Stimulated activated CD4-positive, alpha-beta T cell treated with anti-CD3 and anti-CD28 coated beads, Interleukin-1b, Interleukin-23, amount 100 ng/mL, for 1 hour (primary cell): ENCODE measurements at regions not wholly inside any gene's neighbourhood (a gene's known extent, or its start where the extent isn't known, plus 50 kb on each side); places are given as distances from the start of the nearest gene placed in this dataset.
"Not testable (repeated sequence)": the region's sequence is repeated elsewhere in the genome, so short reads cannot be mapped to it uniquely, and the experiment has no call there.

Source experiments
- DNase-seq, 2 donors: peaks; one replicate each; pipeline ENCODE4 v3.0.0-alpha.2; 2020; ENCODE audit warnings: low read depth in 2 of 2

- no peak for DNase-seq
Observed at GRCh38 chr1:58968360-58968952, 184.6 kb upstream of the JUN start.

- DNase-seq = not testable (repeated sequence)
Observed at GRCh38 chr1:58969176-58969575, 185.3 kb upstream of the JUN start.

DNA sequence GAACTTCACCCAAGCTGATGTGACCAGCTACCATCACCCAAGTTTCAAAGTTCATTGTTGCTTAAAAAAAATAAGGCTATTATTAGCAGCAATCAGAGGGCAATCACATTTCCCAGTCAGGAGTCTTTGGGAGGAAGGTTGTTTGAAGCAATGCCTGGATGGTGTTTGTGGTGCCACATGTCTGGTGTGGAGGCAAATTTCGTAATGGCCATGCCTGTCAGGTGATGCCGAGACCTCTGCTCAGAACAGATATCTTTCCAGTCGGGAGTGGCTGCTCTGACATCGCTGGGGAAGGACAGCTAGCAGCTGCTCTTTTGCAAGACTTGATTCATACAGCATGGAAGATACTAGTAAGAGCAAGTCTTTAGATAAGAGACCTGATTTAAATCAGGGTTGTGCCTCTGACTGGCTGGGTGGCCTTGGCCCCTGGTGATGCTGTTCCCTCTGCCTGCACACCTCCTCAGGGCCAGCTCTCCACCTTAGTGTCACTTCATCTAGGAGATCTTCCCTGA lies 187.8 kb upstream of the JUN start:
- DNase-seq = no peak

DNA sequence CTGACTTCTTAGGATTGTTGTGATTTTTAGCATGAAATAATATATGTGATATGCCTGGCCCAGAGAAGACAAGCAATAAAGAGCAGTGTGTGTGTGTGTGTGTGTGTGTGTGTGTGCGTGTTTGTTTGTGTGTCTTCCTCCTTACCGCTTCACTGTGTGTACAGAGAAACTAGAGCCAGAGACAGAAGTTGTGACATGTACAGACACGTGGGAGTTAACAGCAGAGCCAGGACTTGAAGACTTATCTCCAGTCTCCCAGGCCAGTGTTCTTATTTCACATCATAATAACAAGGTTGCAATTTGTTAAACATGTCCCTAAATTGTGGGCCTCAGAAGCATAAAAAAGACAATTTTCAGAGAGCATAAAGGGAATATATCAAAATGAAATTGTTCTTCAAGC lies 192.0 kb upstream of the JUN start:
- no peak for DNase-seq

DNA sequence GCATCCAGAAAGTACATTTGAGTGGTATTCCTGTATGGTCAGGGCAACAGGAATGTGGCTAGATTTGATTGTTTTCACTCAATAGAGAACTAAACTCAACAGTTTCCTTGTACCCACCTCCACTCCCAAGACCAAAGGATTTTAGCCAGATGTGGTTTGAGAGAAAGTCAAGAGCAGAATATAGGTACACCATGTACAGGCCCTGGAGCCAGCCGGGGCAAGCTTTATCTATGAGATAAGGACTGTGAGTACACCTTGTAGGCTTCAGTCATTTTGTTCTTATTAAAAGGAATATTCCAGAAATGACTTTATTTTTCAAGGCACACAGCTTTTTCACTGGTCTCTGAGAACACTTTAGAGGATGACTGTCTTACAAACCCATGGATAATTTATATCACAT lies 192.4 kb upstream of the JUN start:
- DNase-seq = no peak

- no peak for DNase-seq
Observed at GRCh38 chr1:58977598-58977997, 193.8 kb upstream of the JUN start.

DNA sequence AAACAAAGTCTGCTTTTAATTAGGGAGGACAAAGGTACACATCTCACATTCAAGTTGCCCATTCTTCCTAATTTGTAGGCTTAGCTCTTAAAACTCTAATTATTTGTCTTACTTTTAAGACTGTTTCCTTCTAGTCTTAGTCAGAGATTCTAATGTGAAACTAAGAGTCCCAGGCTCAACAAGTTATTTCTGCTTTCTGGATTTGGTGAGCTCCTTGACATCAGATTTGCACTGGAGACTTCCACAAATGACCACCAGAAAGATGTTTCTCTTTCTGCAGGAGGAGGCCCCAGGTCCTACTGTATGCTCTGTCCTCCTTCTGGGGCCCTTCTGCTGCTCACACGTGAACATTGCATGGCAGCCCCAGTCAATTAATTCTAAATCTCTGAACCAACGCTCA lies 194.2 kb upstream of the JUN start:
- DNase-seq = no peak

- no peak for DNase-seq
Observed at GRCh38 chr1:58979086-58979485, 195.2 kb upstream of the JUN start.

DNA sequence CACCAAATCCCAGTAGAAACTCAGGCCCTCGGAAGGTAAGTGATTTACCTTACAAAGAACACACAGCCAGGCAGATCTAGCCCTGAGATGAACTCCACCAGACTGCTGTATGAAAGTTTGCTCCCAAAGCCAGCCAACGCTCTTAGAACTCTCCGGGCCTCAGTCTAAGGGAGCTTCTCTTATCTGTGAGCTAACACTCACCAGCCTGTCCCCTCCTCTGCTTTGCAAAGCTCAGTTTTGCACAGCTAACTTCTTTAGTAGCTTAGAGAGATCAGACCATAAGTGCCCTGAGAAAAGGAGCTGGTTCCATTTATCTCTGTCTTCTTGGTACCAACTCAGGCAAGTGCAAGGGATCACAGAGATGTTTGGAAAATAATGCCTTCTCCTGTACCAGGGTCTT lies 195.8 kb upstream of the JUN start:
- no peak for DNase-seq

- DNase-seq = no peak
Observed at GRCh38 chr1:58981392-58981791, 197.5 kb upstream of the JUN start.

DNA sequence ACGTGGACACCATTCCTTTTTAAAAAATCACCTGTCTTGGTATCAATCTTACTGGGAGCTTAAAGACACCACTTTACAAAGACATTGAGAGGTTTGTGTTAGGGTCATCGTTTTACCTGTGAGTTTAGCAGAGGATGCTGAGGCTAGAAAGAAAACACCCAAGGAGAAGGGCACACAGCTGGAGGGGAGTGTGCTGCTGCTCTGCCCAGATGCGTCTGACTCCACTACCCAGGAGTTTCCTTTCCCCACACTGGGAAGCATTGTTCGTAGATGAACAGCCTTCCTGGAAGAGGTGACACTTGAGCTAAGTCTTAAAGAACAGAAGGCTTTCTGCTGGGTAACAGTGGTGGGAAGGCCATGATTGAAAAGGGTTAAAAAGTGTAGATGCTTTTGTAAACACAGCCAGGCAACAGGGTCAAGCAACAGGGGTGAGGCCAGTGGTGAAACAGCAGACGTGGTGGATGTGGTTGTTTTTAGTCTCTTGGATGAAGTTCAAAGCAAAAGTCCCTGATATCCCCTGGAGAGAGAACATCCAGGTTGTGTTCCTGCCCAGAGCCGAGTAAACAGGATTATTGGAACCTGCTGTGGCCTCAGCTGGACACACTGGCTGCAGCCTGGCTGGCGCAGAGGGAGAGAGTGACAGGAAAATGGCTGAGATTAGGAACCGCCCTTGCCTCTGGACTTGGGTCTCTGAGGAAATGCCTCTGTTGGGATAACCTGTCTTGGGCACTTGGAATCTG lies 198.6 kb upstream of the JUN start:
- DNase-seq = no peak

- no peak for DNase-seq
Observed at GRCh38 chr1:58983162-58983561, 199.3 kb upstream of the JUN start.

- DNase-seq = no peak
Observed at GRCh38 chr1:58983633-58984245, 199.9 kb upstream of the JUN start.

GRCh38 chr1:58986996-58987767 lies 203.3 kb upstream of the JUN start:
- DNase-seq = no peak

DNA sequence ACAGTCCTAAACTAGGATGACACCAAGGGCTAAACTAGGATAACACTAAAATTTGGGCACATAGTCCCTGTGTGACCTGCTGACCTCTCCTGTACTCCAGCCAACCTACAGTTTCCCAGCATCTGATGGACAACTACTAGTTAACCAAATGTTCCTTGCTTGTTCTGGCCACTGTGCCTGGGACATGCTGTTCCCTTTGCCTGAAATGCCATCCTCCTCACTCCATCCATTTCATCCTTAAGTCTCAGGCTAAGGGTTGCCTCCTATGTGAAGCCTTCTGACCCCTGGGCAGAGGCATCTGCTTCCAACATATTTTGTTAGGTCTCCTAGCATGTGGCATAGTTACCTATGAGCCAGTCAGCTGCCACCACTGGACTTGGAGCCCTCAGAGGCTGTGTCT lies 204.9 kb upstream of the JUN start:
- DNase-seq = no peak

GRCh38 chr1:58989845-58990244 lies 206.0 kb upstream of the JUN start:
- DNase-seq = no peak

DNA sequence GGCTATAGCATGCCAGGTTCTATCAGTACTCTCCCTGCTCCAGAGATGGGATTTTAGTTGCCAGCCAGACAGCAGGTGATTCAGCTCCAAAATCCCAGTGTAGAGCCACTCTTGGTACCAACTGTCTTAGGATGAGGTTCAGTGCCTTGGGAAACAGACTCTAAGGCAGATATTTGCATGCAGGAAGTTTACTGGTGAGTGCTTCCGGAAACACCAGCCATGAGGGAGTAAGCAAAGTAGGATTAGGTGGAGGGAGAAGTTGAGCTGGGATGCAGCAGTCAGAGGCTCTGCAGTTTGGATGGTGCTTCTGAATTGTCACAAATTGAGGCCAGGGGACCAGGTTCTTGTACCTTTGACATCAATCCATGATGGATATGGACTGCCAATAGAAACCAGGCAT lies 207.5 kb upstream of the JUN start:
- no peak for DNase-seq

DNA sequence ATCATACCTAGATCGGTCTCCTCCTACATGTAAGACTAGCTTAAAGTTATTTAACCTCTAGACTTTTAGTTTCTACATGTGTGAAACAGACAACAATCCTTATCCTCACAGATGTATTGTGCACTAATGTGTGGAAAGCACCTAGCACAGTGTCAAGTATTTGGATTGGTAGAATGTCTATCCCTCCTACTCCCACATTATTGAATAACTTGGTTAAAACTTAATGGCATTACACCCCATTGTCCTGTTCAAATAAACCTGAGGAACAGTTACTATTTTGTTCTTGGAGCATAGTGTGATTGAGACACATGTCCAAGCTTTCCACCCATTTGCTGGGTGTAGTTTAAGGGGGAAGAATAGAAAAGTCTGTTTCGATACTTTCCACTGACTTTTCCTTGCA lies 208.8 kb upstream of the JUN start:
- DNase-seq = no peak

DNA sequence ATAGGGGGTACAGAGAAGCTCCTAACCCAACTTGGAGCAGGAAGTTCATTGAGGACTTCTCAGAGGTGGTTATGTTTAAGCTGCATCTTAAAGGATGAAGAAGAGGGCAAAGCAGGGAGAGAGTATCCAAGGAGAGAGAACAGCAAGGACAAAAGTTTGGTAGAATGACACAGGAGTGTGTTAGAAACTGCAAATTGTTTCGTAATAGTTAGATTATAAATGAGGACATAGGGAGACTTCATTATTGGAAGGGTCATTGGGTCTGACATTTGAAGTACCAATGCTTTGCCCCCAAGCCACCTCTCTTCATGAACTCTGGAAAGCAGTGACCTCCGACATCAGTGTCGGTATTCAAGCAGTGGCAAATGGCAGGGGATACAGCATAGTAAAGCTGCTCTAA lies 209.6 kb upstream of the JUN start:
- DNase-seq = no peak

DNA sequence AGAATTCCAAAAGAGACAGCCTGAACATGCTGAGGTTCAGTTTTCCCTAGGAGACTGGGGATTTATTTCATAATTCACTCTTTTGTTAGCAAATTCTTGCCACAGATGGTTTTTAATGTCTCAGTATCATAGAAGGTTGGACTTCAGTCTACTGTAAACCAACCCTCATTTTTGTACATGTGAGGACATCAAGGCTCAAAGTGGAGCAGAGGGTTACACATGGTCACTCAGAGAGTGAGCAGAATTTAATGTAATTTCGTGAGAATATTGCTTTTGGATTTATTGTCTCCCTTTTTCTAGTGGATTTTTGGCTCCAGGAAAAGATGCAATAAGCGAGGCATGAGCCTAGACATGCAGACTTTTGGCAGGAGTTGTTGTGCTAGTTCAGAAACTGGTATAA lies 210.8 kb upstream of the JUN start:
- no peak for DNase-seq

DNA sequence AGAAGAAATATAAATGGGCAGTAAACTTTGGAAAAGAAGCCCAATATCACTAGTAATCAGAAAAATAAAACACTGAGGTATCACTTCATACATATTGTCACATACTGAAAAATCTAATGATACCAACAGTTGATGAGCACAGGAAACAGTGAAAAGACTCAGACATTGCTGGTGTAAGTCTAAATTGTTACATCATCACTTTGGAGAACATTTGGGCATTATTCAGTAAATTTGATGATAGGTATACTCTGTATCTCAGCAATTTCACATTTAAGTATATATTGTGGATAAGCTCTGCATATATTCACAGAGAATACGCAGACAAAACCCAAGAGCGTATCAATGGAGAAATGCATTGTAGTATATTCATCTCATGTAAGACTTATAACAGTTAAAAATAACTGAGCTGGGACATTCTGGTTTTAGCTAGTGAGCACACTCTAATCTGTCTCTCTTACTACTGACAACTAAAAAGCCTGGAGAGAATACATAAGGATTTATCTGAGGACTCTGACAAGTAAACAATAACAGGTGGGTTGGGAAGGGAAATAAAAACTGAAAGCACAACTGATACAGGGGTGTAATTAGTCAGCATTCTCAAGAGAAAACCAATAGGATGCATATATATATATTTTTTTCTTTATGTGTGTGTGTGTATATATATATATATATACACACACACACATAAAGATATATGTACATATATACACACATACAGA lies 212.7 kb upstream of the JUN start:
- DNase-seq = no peak

- DNase-seq = no peak
Observed at GRCh38 chr1:58997060-58997411, 213.2 kb upstream of the JUN start.
